ENCODE measurements at regions not wholly inside any gene's neighbourhood (a gene's known extent, or its start where the extent isn't known, plus 50 kb on each side); places are given as distances from the start of the nearest gene placed in this dataset.

GRCh38 chr22:48647606-48648515 is 1179.8 kb downstream of the BRD1 start:
- TF ChIP-seq ZNF70 (CRISPR knock-in tag; IDR thresholded peaks at IDR 0.05) (no peak), POU6F1 (CRISPR knock-in tag; IDR thresholded peaks at IDR 0.05; ENCODE audit: borderline replicate concordance, low read depth) (no peak), ESRRG (CRISPR knock-in tag; IDR thresholded peaks at IDR 0.05) (no peak), PPARA (CRISPR knock-in tag; IDR thresholded peaks at IDR 0.05; ENCODE audit: borderline replicate concordance) (no peak), SNAI2 (CRISPR knock-in tag; IDR thresholded peaks at IDR 0.05) (no peak), ARNTL (CRISPR knock-in tag; IDR thresholded peaks at IDR 0.05; ENCODE audit: borderline replicate concordance, low read depth) (no peak), RARB (CRISPR knock-in tag; IDR thresholded peaks at IDR 0.05) (no peak), CSDC2 (CRISPR knock-in tag; IDR thresholded peaks at IDR 0.05) (no peak), BACH2 (CRISPR knock-in tag; IDR thresholded peaks at IDR 0.05; ENCODE audit: borderline replicate concordance) (no peak)

GRCh38 chr22:48647051-48647450 is 1180.6 kb downstream of the BRD1 start:
- no peak for ATAC-seq
- TF ChIP-seq PATZ1 (CRISPR knock-in tag; IDR thresholded peaks at IDR 0.05; ENCODE audit: borderline replicate concordance): no peak
- TF ChIP-seq ZNF8 (CRISPR knock-in tag; IDR thresholded peaks at IDR 0.05): no peak
- TF ChIP-seq TSHZ2 (CRISPR knock-in tag; IDR thresholded peaks at IDR 0.05): no peak
- TF ChIP-seq CSDC2 (CRISPR knock-in tag; IDR thresholded peaks at IDR 0.05): no peak
- no peak for TF ChIP-seq POU6F1 (CRISPR knock-in tag; IDR thresholded peaks at IDR 0.05; ENCODE audit: borderline replicate concordance, low read depth)
- no peak for TF ChIP-seq ZNF70 (CRISPR knock-in tag; IDR thresholded peaks at IDR 0.05)
- no peak for TF ChIP-seq PPARA (CRISPR knock-in tag; IDR thresholded peaks at IDR 0.05; ENCODE audit: borderline replicate concordance)
- no peak for TF ChIP-seq CSRNP3 (CRISPR knock-in tag; IDR thresholded peaks at IDR 0.05)
- no peak for TF ChIP-seq BACH2 (CRISPR knock-in tag; IDR thresholded peaks at IDR 0.05; ENCODE audit: borderline replicate concordance)
- no peak for TF ChIP-seq ZFP3 (CRISPR knock-in tag; IDR thresholded peaks at IDR 0.05)
- TF ChIP-seq ZC3H10 (CRISPR knock-in tag; IDR thresholded peaks at IDR 0.05): no peak
- no peak for TF ChIP-seq OSR1 (CRISPR knock-in tag; IDR thresholded peaks at IDR 0.05)
- no peak for TF ChIP-seq RARB (CRISPR knock-in tag; IDR thresholded peaks at IDR 0.05)
- TF ChIP-seq ARNTL (CRISPR knock-in tag; IDR thresholded peaks at IDR 0.05; ENCODE audit: borderline replicate concordance, low read depth): no peak
- no peak for TF ChIP-seq TOX (CRISPR knock-in tag; IDR thresholded peaks at IDR 0.05; ENCODE audit: borderline replicate concordance)
- TF ChIP-seq TCF4 (CRISPR knock-in tag; IDR thresholded peaks at IDR 0.05; ENCODE audit: borderline replicate concordance): no peak
- no peak for TF ChIP-seq ZFP30 (CRISPR knock-in tag; IDR thresholded peaks at IDR 0.05)
- no peak for TF ChIP-seq ISL1 (CRISPR knock-in tag; IDR thresholded peaks at IDR 0.05)
- no peak for TF ChIP-seq SNAI2 (CRISPR knock-in tag; IDR thresholded peaks at IDR 0.05)

More at GRCh38 chr22:48647606-48648515, 1179.8 kb downstream of the BRD1 start:
- no peak for ATAC-seq

Data from SK-N-SH treated with all-trans-retinoic acid at 6 μM for 48 hours (cell line).